ENCODE measurements at regions not wholly inside any gene's neighbourhood (a gene's known extent, or its start where the extent isn't known, plus 50 kb on each side); places are given as distances from the start of the nearest gene placed in this dataset.

DNA sequence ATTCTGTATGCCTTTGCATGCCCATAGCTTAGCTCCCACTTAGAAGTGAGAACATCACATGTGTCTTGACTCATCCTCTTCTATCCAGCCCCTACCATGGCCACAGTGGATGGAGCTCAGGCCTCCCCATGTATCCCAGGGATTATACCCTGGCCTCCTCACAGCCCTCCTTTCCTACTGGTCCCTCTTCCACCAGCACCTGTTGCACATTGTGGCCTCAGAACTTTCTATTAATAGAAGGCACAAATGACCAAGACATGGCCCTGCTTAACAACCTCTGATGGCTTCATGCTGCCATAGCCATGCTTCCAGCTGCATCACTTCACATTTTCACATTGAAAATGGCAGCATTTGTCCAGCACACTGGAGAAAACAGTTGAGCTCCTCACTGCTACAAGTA lies 315.4 kb downstream of the CDK5RAP2 start:
- TF ChIP-seq, protein P1, sequence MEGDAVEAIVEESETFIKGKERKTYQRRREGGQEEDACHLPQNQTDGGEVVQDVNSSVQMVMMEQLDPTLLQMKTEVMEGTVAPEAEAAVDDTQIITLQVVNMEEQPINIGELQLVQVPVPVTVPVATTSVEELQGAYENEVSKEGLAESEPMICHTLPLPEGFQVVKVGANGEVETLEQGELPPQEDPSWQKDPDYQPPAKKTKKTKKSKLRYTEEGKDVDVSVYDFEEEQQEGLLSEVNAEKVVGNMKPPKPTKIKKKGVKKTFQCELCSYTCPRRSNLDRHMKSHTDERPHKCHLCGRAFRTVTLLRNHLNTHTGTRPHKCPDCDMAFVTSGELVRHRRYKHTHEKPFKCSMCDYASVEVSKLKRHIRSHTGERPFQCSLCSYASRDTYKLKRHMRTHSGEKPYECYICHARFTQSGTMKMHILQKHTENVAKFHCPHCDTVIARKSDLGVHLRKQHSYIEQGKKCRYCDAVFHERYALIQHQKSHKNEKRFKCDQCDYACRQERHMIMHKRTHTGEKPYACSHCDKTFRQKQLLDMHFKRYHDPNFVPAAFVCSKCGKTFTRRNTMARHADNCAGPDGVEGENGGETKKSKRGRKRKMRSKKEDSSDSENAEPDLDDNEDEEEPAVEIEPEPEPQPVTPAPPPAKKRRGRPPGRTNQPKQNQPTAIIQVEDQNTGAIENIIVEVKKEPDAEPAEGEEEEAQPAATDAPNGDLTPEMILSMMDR (IDR thresholded peaks at IDR 0.05; ENCODE audit: extremely low read depth in 1 of 2, insufficient read depth in 1 of 2, low read depth in 1 of 2, low read length in 2 of 2): no peak
- no peak for TF ChIP-seq POLR2AphosphoS5 (IDR thresholded peaks at IDR 0.05; ENCODE audit: insufficient read depth, low read depth, low read length)
- TF ChIP-seq POLR2A (IDR thresholded peaks at IDR 0.05; ENCODE audit: low read depth, low read length): no peak
- TF ChIP-seq EZH2 (IDR thresholded peaks at IDR 0.05; ENCODE audit: borderline replicate concordance, low read depth, low read length, severe bottlenecking): no peak
- TF ChIP-seq JUN (IDR thresholded peaks at IDR 0.05; ENCODE audit: borderline replicate concordance, insufficient read depth, insufficient read length, low read depth): no peak
- TF ChIP-seq, protein P2, sequence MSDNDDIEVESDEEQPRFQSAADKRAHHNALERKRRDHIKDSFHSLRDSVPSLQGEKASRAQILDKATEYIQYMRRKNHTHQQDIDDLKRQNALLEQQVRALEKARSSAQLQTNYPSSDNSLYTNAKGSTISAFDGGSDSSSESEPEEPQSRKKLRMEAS (IDR thresholded peaks at IDR 0.05; ENCODE audit: insufficient read depth, insufficient read length): no peak

Data from endothelial cell of umbilical vein (primary cell).